Peyer's patch (tissue), 4 donors: ENCODE measurements at regions not wholly inside any gene's neighbourhood (a gene's known extent, or its start where the extent isn't known, plus 50 kb on each side); places are given as distances from the start of the nearest gene placed in this dataset.

ENCODE experiments used
- DNase-seq, 3 donors: peaks; one replicate each; pipeline ENCODE4 v3.0.0-alpha.2; 2017 to 2019
- H3K27ac ChIP-seq, 4 donors: fragments of 200-600 bp; sonication (generic); one replicate each; pipeline ENCODE4 v1.5.1; 2016 to 2019
- H3K27me3 ChIP-seq, 2 donors: fragments of 200-600 bp; sonication (generic); one replicate each; pipeline ENCODE4 v1.5.1; 2019
- H3K36me3 ChIP-seq, 3 donors: fragments of 200-600 bp; sonication (generic); one replicate each; pipeline ENCODE4 v1.5.1; 2016 to 2019
- H3K4me1 ChIP-seq, 4 donors: fragments of 200-600 bp; sonication (generic); one replicate each; pipeline ENCODE4 v1.5.1; 2016 to 2019
- H3K4me3 ChIP-seq, 4 donors: fragments of 200-600 bp; sonication (generic); 1 replicate in 3 of 4; 2 replicates in 1 of 4; pipeline ENCODE4 v1.5.1; 2016 to 2019; ENCODE audit warnings: mild to moderate bottlenecking in 1 of 4
- H3K9me3 ChIP-seq, 4 donors: fragments of 200-600 bp; sonication (generic); one replicate each; pipeline ENCODE4 v1.5.1; 2016 to 2019; ENCODE audit warnings: mild to moderate bottlenecking in 1 of 4
- POLR2A ChIP-seq, 2 donors: fragments of 450-650 bp; IDR thresholded peaks; one replicate each; pipeline ENCODE4 v1.5.1; 2017; ENCODE audit warnings: antibody characterized with exemption in 2 of 2, mild to moderate bottlenecking in 2 of 2, moderate library complexity in 2 of 2
- TF ChIP-seq, protein P1 (sequence below), 6 experiments: fragments of 450-650 bp in 4 of 6; fragments of 200-600 bp in 2 of 6; sonication (generic) in 1 of 6; IDR thresholded peaks; one replicate each; pipeline ENCODE4 v1.5.1; 2017 to 2019; ENCODE audit warnings: antibody characterized with exemption in 6 of 6, mild to moderate bottlenecking in 3 of 6, moderate library complexity in 1 of 6

DNA sequence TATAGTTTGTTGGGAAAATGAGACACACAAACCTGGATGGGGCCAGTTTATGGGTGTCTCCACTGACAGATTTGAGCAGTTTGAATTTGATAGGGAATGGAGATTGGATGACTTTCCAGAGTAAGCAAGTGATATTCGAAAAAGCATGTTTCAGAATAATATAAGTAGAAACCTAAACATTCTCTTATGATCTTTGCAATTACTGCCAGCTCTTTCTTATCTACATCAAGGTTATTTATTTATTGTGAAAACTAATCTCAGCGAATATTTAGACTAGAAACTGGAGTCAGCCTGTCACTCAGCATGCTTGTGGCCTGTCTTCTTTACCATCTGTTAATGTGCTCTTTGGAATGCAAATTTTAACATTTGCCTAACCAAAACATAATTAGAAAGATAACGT, 57.8 kb upstream of the SPPL2A start:
- Histone ChIP-seq H3K9me3 (no peaks in the 10 kb centered on the region), H3K4me1 (no peaks in the 10 kb centered on the region), H3K27me3 (no peaks in the 10 kb centered on the region), H3K27ac (no peak overlapping the region), H3K4me3 (no peak overlapping the region), H3K36me3 (no peaks in the 10 kb centered on the region)
- TF ChIP-seq POLR2A (IDR thresholded peaks at IDR 0.05), result no peak
- TF ChIP-seq, protein P1, sequence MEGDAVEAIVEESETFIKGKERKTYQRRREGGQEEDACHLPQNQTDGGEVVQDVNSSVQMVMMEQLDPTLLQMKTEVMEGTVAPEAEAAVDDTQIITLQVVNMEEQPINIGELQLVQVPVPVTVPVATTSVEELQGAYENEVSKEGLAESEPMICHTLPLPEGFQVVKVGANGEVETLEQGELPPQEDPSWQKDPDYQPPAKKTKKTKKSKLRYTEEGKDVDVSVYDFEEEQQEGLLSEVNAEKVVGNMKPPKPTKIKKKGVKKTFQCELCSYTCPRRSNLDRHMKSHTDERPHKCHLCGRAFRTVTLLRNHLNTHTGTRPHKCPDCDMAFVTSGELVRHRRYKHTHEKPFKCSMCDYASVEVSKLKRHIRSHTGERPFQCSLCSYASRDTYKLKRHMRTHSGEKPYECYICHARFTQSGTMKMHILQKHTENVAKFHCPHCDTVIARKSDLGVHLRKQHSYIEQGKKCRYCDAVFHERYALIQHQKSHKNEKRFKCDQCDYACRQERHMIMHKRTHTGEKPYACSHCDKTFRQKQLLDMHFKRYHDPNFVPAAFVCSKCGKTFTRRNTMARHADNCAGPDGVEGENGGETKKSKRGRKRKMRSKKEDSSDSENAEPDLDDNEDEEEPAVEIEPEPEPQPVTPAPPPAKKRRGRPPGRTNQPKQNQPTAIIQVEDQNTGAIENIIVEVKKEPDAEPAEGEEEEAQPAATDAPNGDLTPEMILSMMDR (IDR thresholded peaks at IDR 0.05), result no peak
- no peak for DNase-seq

- H3K27ac ChIP-seq, result no peak overlapping the region
Measured at GRCh38 chr15:50821476-50821875, 56.0 kb upstream of the SPPL2A start.

DNA sequence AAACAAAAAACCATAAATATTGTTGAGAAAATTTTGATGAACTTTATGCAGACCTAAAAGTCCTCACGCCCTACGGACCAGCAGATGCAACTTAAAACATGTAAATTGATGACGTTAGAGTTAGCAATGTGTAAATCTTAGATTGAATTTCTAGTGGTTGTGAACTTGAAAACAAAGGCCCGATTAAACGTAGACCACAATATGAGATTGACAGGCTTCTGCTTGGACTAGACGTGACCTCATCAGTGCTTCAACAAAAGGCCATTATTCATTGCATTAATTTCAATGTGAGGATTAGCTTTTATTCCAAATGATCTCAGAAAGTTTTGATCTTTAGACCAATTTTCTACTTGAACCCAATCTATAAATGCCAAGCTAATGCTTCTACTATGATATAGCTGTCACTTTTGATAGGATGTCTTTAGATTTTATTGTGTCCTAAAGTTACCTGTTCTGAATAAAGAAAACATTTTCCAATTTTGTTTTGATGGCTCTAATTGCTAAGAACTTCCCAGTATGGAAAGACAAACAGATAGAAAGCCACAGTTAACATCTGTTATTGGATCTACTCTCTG, 55.4 kb upstream of the SPPL2A start:
- DNase-seq, result no peak
- Histone ChIP-seq H3K27ac (no peak overlapping the region), H3K36me3 (no peaks in the 10 kb centered on the region), H3K27me3 (no peaks in the 10 kb centered on the region), H3K4me3 (no peak overlapping the region), H3K9me3 (no peaks in the 10 kb centered on the region), H3K4me1 (no peaks in the 10 kb centered on the region)
- no peak for TF ChIP-seq POLR2A (IDR thresholded peaks at IDR 0.05)
- TF ChIP-seq, protein P1 (IDR thresholded peaks at IDR 0.05), result no peak

More at GRCh38 chr15:50821476-50821875, 56.0 kb upstream of the SPPL2A start:
- DNase-seq, result no peak
- TF ChIP-seq POLR2A (IDR thresholded peaks at IDR 0.05), result no peak
- TF ChIP-seq, protein P1 (IDR thresholded peaks at IDR 0.05), result no peak
- Histone ChIP-seq H3K4me3 (no peak overlapping the region), H3K9me3 (no peaks in the 10 kb centered on the region), H3K4me1 (no peaks in the 10 kb centered on the region), H3K36me3 (no peaks in the 10 kb centered on the region), H3K27me3 (no peaks in the 10 kb centered on the region)

DNA sequence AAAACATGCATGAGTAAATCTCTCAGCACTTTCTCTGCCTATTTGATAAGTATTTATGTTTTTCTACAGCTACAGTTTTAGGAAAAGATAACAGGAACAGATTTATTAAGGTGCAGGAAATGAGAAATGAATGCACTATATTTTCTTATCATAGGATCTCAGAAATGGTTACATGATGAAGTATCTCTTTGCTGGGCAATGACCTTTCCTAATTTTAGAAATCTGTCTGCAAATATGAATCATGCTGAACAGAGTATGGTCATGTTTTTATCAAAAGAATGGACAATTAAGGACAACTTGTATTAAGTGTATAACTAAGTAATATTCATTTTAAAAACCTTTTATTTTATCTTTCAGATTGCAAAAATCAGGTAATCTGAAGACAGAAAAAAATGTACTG, 53.8 kb upstream of the SPPL2A start:
- no peak overlapping the region for H3K4me3 ChIP-seq
- no peaks in the 10 kb centered on the region for H3K9me3 ChIP-seq
- H3K4me1 ChIP-seq, result no peaks in the 10 kb centered on the region
- no peak overlapping the region for H3K27ac ChIP-seq
- H3K36me3 ChIP-seq, result no peaks in the 10 kb centered on the region
- TF ChIP-seq POLR2A (IDR thresholded peaks at IDR 0.05), result no peak
- TF ChIP-seq, protein P1 (IDR thresholded peaks at IDR 0.05), result no peak
- DNase-seq, result no peak
- H3K27me3 ChIP-seq, result no peaks in the 10 kb centered on the region

- peak in 2 of 3 donors; percentile 61 to 63 for DNase-seq
- TF ChIP-seq POLR2A (IDR thresholded peaks at IDR 0.05), result no peak
- TF ChIP-seq, protein P1 (IDR thresholded peaks at IDR 0.05), result no peak
- no peak overlapping the region for H3K4me3 ChIP-seq
- H3K36me3 ChIP-seq, result no peaks in the 10 kb centered on the region
- H3K9me3 ChIP-seq, result no peaks in the 10 kb centered on the region
- H3K27me3 ChIP-seq, result no peaks in the 10 kb centered on the region
- peak overlapping the region in 2 of 4 donors; percentile 17 to 41 for H3K27ac ChIP-seq
- no peaks in the 10 kb centered on the region for H3K4me1 ChIP-seq
Measured at GRCh38 chr15:50815958-50816590, 50.6 kb upstream of the SPPL2A start.
